ENCODE measurements at regions not wholly inside any gene's neighbourhood (a gene's known extent, or its start where the extent isn't known, plus 50 kb on each side); places are given as distances from the start of the nearest gene placed in this dataset.

GRCh38 chr12:118608770-118609344, 232.5 kb downstream of the SUDS3 start:
- WGBS (ENCODE audit: insufficient coverage, low coverage, missing lambda C conversion rate): 0% methylated on average over 3 of the region's 3 CpGs
- H3K4me1 ChIP-seq (replicated peaks in 1 of 2; ENCODE audit: control insufficient read depth in 2 of 2, insufficient read depth in 2 of 2, low read length in 2 of 2): no peaks in the 10 kb centered on the region; a peak in 2 of 5 replicates
- H3K9me1 ChIP-seq (ENCODE audit: control insufficient read depth, insufficient read depth, low read length): no peaks in the 10 kb centered on the region
- TF ChIP-seq RAD21 (CRISPR knock-in tag; conservative IDR thresholded peaks at IDR 0.05 in 1 of 2, IDR thresholded peaks at IDR 0.05 in 1 of 2): 0 out of 4 replicates have a peak, but pooled peaks of 1 of the 2 experiments have one; percentile 6
- TF ChIP-seq ELK1 (CRISPR knock-in tag; IDR thresholded peaks at IDR 0.05): no peak
- TF ChIP-seq ZNF512 (tag; IDR thresholded peaks at IDR 0.05): peak; percentile 86
- TF ChIP-seq ZNF175 (CRISPR knock-in tag; IDR thresholded peaks at IDR 0.05; ENCODE audit: low read depth): no peak
- TF ChIP-seq ZNF224 (CRISPR knock-in tag; IDR thresholded peaks at IDR 0.05): no peak
- no peak for TF ChIP-seq MEF2A (IDR thresholded peaks at IDR 0.05; ENCODE audit: control insufficient read depth, low read depth, low read length)
- TF ChIP-seq ZNF165 (CRISPR knock-in tag; IDR thresholded peaks at IDR 0.05; ENCODE audit: borderline replicate concordance): no peak
- ChIA-PET CTCF (ENCODE audit: low intra/inter-chr PET ratio) (no interaction called here), POLR2A (no interaction called here)
- in situ Hi-C loops (cut with MboI) (no loop called here), intact Hi-C loops (cut with micrococcal nuclease) (no loop called here)
- H3K27me3 ChIP-seq (ENCODE audit: control insufficient read depth in 2 of 2, insufficient read depth in 2 of 2, low read length in 2 of 2): peaks cover 0 to 9% of the 10 kb centered on the region in 2 experiments; a peak in 2 of 5 replicates
- FAIRE-seq (no peak), DNase-seq (ENCODE audit: extremely low read depth in 1 of 4, low spot score in 3 of 4) (no peak), ATAC-seq (no peak)
- no peak overlapping the region for H3K4me2 ChIP-seq (ENCODE audit: insufficient read depth, low read length)
- H3K79me2 ChIP-seq (ENCODE audit: control insufficient read depth, insufficient read depth, low read length): no peaks in the 10 kb centered on the region
- H2AFZ ChIP-seq (ENCODE audit: low read depth, low read length): no peak overlapping the region
- no peak overlapping the region for H3K9ac ChIP-seq (ENCODE audit: insufficient read depth in 1 of 2, low read depth in 2 of 2, low read length in 2 of 2)
- no peak overlapping the region for H3K4me3 ChIP-seq
- H4K20me1 ChIP-seq (replicated peaks; ENCODE audit: control insufficient read depth, insufficient read depth, low read length): no peaks in the 10 kb centered on the region
- BruUV-seq (replicated peaks): no TSS peak
- no peaks in the 10 kb centered on the region for H3K36me3 ChIP-seq (ENCODE audit: control insufficient read depth, insufficient read depth, low read length)
- no peaks in the 10 kb centered on the region for H3K9me3 ChIP-seq (replicated peaks; ENCODE audit: control insufficient read depth, insufficient read depth, low read depth, low read length)
- H3K27ac ChIP-seq (ENCODE audit: extremely low read depth, low read depth, low read length): no peak overlapping the region
